HPDE6-E6E7 (cell line): ENCODE measurements at regions not wholly inside any gene's neighbourhood (a gene's known extent, or its start where the extent isn't known, plus 50 kb on each side); places are given as distances from the start of the nearest gene placed in this dataset.

Experiments used
- DNase-seq: peaks from one replicate; pipeline ENCODE4 v3.0.0; 2011; ENCODE audit warnings: missing footprints; ENCODE audit errors: extremely low spot score

DNA sequence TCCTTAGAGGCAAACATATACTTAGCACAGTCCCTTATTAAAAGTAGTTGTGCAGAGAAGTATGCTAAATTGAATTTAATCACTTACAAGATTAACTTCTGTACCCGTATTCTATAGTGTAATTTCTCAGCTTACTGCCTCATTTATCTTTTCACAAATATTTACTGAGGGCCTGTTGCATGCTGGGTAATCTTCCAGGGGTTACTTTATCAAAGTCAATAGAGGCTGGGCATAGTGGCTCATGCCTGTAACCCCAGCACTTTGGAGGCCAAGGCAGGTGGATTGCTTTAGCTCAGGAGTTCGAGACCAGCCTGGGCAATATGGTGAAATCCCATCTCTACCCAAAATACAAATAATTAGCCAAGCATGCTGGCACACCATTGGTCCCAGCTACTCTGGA lies 111.7 kb upstream of the RAB27B start:
- no peak for DNase-seq

DNA sequence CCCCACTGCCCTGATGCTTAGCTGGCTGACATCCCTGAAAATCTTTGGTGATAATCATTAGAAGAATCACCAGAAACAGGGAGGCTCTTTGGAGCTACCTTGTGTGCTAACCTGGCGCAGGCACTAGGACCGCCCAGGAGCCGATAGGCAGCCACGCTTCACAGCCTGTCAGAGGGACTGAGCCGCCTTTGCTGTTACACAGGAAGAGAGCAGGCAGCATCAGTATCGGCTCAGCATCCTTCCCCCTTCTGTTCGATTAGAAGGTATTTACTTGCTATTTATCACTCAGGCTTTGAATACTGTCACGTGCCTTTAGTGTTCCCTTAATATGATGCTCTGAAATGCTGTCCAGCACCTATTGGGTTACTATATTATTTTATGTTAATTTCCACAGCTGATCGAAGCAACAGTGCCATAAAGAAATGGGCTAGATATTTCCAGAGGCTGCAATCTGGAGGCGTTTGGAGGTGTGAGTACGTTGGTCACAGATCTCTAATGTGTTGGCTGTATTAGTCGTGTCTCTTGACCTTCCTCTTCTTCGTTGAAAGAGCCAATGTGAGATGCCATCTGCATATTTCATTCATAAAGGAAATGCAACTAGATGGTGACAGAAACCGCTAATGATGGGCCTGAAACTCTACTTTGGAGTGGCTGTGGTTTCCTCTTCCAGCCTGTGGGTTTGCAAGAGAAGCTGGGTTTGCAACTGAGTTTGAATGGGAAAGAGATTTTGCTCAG lies 110.4 kb upstream of the RAB27B start:
- no peak for DNase-seq

DNA sequence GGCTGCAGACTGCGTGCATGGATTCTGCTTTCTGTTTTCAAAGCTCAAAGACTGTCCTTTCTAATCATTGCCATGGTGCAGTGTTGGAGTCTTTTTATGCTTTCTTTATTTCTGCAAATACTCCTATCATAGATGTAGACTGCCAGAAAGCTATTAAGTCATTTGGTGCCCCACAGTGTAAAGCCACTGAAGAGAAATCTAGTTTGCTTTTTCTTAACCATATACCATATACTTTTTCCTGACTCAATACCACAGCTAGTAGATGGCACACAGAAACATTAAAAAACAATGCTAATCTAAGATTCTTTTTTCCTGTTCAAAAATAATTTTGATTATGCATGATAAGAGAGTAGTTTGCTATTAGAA lies 109.9 kb upstream of the RAB27B start:
- no peak for DNase-seq

DNA sequence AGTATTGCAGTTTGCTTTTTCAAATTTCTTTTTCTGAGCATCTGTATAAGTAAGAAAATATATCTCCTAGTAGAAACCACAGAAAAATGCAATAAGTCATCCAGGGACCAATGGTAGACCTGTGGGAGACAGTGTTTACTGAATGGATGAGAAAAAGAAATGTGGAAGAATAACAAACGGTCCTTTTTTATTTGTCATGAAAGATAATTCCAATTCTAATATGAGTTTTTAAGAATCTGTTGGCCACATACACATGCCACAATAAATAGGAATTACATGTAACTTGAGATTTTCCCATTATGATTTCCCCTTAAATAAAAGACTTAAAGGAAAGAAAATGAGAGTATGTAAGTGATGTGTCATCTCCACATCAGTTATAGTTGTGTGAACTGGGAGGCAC lies 107.7 kb upstream of the RAB27B start:
- no peak for DNase-seq

DNA sequence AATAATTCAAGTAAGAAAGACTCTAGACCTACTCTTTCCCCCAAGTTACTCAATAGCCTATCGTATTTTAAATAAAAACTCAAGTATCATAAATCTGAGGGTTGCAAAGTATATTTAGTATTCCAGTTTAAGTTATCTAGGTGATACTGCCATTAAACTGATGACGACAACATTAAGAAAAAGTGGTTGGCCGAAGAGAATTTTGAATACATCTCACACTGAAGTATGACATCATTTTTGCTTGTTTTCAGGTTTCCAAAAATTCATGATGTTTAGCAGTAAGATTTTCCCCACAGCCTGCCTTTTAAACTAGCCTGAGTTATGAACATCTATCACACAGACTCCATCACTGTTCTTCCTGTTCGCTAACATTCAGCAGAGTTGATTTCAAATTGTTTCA lies 102.1 kb upstream of the RAB27B start:
- no peak for DNase-seq

DNA sequence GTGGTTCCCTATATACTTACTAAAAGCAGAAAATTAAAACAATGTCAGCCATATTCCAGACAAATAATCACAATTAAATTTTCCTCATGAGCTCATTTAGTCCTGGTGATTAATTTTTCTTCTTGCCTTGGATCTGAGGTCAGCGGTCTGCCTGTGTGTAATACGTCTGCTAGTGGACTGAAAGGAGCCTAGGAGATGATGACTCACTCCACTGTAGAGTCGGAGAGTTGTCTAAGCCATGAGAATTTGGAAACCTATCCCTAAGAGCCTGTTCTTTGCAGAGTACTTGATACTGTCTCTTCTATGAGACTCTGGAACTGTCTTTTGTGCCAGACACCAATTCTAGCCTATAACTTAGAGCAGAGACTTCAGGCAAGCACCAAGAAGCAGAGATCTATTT lies 94.2 kb upstream of the RAB27B start:
- peak; percentile 64 for DNase-seq

DNA sequence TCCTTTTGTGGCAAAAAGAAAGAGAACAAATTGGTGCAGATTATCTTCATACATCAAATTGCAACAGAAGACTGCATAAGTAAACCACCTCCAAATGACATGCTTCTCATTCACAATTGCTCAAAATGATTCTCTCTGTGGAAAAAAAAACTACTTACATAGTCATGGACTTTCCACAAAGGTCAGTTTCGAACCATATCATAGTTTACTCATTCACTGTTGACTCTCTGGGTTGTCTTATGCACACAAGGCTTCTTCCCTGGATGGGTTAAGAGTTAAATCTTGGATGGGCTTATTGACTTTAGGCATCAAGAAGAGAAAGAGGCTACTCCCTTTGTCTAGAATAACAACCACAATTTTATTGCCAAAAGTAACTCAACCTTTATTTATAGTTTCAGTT lies 91.3 kb upstream of the RAB27B start:
- no peak for DNase-seq

DNA sequence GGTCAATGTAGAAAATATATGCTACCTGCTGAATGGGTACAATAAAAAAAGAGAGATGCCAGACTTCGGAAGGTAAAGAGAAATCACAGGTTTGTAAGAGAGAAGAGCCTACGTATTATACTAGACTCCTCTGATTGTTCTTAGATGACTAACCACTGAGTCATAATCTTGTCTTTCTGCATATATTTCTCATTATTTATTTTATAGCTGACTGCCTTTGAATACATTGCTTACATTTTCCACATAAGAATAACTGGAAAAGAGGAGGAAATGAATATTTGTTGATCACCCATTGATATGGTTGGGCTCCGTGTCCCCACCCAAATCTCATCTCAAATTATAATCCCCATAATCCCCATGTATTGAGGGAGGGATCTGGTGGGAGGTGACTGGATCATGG lies 90.3 kb upstream of the RAB27B start:
- DNase-seq = peak; percentile 60

DNA sequence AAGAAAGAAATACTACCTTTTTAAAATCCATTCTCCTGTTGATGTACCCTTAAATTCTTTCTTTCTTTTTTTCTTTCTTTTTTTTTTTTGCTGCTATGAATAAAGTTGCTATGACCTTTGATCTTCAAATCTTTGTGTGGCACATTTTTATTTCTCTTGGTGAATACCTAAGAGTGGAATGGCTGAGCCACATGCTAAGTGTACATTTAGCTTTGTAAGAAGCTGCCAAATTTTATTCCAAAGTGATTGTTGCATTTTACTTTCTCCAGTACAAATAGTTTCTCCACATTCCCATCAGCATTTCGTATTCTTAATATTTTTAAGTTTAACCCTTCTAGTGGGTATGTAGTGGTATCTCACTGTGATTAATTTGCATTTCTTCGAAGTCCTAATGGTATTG lies 88.8 kb upstream of the RAB27B start:
- DNase-seq = no peak

DNA sequence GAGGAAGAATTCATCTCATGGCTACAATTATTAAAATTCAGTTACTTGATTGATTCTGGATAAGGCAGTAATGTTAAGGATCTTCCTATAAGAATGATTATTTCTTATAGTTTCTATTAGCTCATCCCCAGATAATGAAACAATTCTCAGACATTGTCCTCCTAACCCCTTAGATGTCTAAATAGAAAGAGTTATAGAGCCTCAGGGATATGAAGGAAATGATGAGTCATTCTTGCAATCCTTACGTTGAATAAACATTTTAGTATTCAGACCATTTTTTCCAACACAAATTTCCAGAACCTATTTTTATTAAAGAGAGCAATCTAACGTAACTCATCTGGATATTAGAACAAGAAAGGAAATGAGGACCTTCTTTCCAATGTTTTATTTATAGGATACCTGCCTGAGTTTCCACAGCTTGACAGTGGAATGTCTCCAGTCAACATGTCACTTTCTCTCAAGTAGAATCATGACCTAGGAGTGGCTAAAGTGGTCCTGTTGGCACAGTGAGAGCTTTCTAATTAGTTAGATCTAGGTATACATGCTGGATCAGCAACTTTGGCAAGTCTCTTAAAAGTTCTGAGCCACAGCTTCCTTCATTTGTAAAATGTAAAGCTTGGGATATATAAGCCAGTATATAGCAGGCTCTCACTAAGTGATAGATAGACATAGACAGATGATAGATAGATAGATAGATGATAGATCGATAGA lies 88.0 kb upstream of the RAB27B start:
- peak; percentile 8 for DNase-seq

DNA sequence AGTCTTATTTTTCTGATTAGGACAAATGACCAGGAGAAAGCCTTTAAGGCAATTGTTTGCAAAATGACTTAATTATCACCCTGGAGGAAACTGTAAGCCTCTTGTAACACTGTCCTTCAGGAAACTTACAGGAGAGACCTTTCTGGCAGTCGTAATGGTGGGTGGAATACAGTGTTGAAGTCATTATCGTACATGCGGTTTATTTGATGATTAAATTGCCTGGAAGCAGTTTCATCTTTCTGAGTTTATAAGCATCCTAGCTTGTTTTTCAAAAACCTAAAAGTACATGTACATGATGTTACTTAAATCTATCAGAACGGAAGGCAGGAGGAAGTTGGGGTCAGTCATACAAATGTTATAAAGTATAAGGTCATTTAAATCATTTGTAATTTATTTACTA lies 86.2 kb upstream of the RAB27B start:
- no peak for DNase-seq

DNA sequence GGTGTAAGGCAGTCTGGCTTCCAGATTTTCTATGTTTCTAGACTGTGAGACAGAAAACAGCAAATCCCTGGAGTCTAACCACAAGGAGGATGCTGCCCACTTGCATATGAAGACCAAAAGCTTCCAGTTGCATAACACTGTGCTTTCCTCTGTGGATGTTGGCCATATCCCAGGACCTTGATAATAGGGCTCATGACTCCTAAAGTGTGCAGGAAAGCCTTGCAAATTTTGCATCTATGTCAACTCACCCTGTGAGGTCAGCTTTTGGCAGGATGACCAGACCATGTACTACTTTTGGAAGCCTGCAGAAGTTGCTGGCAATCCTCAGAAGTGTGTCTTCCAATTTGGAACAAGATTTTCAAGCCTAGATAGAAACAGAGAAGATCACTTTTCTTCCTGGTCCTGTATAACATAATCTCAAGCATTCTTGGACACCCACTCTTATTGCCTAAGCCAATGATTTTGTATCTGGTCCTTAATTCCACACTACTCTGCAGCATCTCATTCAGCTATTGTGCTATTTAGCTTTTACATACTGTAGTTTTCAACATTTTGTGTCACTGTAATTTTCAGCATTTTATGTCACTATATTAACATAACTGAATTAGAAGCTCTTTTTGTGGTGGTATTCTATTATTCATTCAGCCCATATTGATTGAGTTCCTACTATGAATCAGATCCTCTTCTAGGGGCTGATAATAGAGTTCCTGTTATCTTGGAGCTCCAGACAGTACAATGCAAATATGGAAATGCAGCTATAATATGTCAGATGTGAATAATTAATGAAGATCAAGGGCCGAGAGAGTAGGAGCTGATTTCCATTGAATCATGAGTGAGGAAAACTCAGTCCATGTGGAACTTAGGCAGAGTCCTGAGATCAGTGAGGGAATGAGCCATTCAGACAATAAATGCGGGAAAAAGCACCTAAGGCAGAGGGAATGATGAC lies 85.3 kb upstream of the RAB27B start:
- no peak for DNase-seq

DNA sequence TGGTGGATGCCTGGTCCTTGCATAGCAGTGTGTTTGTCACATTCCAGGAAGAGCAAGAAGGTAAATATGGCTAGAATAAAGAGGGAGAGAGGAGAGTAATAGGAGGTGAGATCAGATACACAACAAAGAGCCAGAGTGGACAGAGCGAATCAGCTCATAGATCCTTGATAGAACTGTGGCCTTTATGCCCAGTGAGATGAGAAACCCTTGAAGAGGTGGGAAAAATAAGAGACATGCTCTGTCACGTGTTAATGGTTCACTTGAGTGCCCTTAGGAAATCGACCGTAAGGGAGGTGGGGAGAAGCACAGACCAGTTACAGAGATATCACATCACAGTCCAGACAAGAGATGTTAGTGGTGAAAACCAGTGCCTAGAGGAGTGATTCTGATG lies 84.7 kb upstream of the RAB27B start:
- DNase-seq = no peak

DNA sequence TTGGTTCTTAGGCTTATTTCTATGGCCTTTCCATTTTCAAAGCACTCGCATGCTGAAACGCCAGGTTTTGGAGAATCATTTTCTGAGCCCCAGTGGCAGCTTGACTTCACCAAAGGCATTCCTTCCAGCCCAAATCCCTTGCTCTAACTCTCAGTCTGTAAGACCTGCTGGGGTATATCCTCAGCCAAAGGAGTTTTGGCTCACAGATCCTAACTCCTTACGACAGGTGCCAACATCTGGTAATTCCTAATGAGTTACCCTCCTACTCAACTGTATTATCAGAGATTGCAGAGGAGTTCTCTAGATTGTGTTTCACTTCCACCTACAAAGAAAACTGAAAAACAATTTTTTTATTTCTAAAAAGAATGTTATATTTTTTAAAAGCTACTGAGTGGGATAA lies 79.0 kb upstream of the RAB27B start:
- DNase-seq = no peak

DNA sequence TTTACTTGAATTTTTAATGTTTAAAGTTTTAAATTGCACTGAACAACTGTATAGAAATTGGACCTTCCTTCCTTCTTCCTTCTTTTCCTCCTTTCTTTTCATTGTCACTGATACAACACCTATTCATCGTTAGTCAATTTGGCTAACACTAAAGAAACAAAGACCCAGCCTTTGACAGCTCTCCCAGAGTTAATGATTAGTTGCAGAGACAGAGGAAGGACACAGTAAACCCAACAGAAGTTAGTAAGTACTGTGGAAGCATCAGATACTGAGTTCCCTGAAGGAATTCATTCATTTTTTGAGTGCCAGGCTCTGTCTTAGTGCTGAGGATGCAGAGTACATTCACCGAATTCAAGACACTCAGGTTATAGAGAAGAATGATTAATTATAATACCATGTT lies 77.9 kb upstream of the RAB27B start:
- DNase-seq = no peak

DNA sequence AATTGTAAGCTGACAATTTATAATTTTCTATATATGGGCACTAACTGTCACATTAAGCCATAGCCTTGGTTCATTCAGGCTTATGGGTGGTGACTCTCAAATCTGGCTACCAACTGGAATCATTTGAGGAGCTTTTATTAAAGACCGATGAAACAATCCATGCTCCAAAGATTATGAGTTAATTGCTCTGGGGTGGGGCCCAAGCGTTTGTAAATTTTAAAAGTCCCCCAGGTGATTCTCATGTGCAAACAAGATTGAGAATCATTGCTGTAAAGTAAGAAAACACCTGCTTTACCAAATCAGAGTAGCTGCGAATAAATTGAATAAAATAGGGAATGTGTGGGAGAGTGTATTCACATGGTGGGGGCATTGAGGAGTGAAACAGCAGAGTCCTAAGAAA lies 76.1 kb upstream of the RAB27B start:
- DNase-seq = no peak

DNA sequence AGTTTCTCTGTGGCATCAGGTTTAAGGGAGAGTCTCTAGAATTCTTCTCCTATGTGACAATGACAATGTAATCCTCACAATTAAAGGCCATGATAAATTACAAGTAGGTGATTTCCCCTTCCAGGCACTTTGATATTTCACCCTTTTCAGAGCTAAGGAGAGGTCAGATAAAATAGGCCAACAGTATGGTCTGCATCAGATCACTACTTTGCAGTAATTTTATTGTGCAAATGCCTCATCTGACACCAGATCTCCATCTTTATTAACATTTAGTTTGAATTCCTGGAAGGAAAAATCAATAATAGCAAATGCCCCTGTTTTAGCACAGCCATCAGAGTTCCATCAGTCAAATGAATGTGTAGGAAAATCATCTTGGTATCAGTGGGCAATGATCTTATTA lies 72.8 kb upstream of the RAB27B start:
- no peak for DNase-seq

DNA sequence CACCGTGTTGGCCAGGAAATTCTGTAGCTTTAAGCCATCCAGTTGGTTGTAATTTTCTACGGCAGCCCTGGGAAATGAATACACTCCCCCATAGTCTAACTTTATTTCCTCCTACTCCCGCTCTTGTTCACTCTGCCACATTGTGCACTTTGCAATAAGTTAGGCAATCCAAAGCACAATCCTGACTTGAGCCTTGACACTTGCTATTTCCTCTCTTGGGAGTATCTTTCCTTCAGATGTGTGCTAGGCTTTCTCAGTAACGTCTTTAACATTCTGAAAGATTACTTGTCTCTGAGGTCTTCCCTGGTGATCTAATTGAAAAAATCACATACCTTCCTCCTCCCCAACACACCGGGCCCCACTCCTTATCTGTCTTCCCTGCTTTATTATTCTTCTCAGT lies 65.9 kb upstream of the RAB27B start:
- DNase-seq = no peak

DNA sequence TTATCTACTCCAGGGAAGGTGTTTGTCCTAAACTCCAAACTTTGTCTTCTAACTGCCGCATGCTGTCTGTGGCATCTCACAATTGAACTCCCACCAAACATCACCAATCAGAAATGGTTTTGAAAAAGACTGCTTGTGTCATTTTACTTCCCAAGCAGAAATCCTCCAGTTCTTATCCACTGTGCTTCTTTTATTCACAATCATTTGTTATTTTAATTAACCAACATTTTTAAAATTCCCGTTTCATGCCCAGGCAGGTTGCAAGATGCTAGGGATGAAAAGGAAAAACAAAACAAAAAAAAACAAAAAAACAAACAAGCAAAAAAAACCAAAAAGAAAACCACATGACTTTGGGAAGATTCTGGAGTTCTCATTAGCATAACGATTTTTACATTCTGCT lies 63.5 kb upstream of the RAB27B start:
- DNase-seq = no peak

DNA sequence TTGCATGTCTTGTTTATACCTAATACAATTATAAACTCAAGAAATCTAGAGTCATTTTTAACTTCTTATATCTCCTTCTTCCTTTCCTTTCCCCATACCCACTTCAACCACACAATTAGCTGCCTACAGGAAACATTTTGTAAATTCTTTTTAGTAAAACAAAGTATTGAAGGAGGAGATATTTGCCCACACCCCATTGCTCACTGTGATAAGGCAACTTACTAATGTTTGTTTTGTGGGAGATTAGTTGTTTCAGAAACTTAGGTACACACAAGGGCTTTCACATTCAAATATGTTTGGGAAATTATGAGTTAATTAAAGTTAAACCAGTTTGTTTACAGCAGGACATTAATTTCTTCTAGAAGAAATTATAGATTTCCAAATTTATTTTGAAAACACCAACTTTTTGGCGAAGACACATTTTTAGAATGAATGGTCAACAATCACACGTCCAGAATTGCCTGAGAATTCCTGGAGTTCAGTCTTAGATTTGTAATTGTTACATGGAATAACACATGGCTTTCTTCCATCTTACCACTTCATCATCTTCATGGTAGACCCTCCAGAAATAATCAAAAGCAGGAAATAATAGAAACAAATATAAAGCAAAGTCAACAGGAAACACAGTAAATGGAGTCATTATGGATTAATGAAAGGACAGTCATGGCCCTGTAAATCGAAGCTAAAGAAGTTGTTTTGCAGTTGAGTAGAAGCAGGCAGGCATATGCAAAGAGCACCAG lies 62.5 kb upstream of the RAB27B start:
- DNase-seq = no peak

DNA sequence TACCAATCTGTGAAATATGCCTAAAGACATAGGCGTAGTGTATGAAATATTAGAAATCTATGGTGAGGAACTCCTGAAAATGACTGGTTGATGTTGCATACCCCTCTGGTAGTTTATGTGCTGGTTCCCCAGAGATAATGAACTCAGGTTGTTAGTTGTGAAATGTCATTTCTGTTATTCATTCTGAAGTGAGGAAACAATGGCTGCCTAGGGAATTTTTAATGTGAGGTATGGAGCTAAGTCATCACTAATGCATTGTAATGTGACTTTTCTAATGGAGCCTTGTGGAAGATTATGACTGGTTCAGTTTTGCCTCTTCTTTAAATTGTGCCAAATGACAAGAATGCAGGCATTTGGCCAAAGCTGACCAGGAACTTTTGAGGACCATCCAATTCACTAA lies 61.6 kb upstream of the RAB27B start:
- DNase-seq = no peak

DNA sequence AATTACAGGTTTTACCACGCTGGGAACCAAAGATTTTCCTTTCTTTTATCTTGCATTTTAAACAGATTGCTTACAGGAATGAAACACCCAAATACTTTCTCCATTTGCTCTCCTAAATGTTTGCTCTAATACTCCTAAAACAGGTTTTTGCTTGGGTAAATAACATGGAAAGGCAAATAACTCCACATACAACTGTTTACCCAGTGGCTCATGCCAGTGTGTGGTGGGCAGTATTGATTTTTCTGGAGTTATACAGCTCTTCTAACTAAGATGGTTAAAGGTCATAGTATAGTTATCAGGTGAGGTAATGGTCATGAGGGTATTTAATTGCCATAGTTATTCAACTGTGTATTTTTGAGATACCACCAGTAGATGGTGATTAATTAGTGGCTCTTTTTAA lies 61.2 kb upstream of the RAB27B start:
- no peak for DNase-seq
